Stimulated activated CD4-positive, alpha-beta T cell treated with anti-CD3 and anti-CD28 coated beads, Interleukin-4, amount 100 ng/mL, for 48 hours (primary cell): ENCODE measurements at regions not wholly inside any gene's neighbourhood (a gene's known extent, or its start where the extent isn't known, plus 50 kb on each side); places are given as distances from the start of the nearest gene placed in this dataset.

Source experiments
- DNase-seq, 2 donors: peaks; one replicate each; pipeline ENCODE4 v3.0.0-alpha.2; 2020; ENCODE audit warnings: low read depth in 2 of 2

DNA sequence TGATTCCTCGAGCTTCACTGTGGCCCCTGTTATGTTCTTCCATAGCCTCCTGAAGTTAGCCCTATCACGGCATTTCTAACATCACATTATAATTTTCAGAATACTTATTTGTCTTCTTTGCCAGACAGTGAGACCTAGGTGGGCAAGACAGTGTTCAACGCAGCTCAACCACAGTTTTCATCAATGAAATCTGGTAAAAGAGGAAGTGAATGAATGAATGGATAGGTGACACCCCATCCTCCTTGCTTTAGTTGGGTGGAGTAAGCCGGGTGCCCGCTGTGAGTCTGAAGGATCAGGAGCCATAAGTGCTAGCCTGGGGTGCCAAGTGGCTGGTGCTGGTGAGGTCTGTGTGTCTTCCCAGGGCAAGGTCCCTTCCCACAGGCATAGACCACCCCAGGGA is 60.2 kb upstream of the MTNR1B start:
- DNase-seq: no peak

DNA sequence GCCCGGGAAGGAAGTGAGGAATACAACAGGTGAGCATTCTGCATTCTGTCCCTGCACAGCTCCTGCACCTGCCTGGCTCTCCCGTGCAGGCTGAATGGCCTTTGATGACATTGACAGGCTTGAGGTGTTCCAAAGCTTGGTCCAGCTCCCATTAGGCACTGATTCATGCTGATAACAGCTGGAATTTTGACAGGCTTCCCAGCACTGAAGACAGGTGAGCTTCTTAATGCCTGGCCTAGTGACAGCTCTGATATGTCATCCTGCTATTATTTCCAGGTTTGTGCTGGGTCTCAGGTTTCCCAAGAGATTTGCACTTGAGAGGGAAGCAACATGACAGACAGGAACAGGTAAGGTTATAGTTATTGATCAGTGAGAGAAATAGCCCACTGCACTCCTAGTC is 58.0 kb upstream of the MTNR1B start:
- DNase-seq: no peak

GRCh38 chr11:92915551-92915950 is 53.9 kb upstream of the MTNR1B start:
- no peak for DNase-seq

DNA sequence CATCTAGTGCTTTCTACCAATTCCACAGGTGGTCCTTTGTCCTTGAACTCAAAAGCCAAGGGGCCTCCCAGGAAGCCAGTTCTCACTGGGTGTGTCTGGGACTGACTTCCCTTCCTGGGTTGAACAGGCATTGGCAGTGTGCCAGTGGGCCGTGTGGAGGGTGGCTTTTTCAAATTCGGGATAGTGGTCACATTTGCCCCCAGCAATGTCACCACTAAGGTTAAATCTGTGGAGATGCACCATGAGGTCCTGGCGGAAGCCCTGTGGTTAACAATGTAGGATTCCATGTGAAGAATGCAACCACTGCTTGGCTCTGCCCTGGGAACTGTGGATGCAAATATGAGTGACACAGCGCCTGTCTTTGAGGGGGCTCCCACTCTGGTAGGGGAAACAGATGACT is 53.2 kb upstream of the MTNR1B start:
- DNase-seq: no peak

DNA sequence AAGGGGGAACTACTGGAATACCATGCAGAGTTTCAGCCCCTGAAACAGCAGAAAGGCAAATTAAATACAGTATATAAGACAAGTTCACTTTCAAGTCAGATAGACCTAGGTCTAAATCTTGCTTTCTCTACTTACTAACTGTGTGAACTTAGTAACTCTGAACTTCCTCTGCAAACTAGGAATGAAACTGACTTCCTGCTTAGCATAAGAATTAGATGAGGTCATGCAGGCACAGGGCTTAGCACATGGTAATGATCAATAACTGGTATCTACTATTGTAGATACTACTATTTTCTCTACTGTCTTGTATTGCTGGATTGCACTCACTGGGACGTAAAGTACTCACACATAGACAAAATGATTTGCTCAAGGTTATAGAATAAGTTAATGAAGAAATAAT is 51.5 kb upstream of the MTNR1B start:
- no peak for DNase-seq

DNA sequence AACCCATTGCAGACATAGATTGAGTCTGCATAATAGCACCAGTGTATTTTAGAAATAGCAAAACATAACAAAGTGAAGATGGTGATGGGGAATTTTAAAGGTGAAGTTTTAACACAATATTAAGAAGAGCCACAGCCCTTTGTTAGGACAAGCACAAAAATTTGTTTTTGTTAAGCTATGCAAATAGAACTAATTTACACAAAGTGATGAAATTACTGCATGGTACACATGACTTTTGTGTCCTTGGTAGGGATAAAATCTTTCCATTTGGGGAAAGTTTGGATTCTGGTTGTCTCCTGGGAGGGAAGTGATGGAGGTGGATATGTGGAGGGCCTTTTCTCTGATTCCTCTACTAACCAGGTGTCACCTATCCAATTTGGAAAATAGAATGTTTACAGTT is 50.4 kb upstream of the MTNR1B start:
- no peak for DNase-seq
